ENCODE measurements at regions not wholly inside any gene's neighbourhood (a gene's known extent, or its start where the extent isn't known, plus 50 kb on each side); places are given as distances from the start of the nearest gene placed in this dataset.

DNA sequence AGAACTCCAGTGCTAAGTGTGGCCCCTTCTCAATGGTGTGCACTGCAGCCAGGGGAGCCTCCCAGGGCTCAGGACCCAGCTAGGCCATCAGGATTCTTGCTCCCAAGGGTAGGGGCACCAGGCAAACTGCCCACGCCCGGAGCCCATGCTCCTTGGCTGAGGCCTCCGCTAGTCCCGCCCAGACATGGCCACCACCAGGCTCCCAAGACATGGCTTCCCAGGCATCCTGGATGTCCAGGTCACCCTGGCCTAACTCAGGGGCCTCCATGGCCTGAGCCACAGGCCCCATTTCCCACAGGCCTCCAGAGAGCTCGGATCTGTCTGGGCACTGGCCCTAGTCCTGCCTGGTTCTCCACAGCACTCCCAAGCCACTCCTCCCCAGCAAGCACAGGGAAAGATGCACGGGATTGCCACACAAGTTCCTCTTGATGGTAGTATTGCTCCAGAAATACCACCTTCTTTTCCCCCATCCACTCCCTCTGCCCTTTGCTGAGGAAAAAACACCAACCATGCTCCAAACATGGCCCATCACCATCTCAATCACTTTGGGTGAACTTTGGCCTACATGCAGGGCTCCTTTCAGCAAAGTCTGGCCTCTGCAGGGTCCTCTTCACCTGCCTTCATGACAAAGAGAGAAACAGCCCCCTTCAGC lies 274.7 kb upstream of the AGTR2 start:
- no peak overlapping the region for H3K4me3 ChIP-seq (ENCODE audit: low read length)
- no peak overlapping the region for H3K9ac ChIP-seq (ENCODE audit: low read length)
- no peaks in the 10 kb centered on the region for H3K9me3 ChIP-seq (ENCODE audit: control insufficient read depth, low read length)
- no peaks in the 10 kb centered on the region for H3K36me3 ChIP-seq (ENCODE audit: control insufficient read depth, insufficient read depth, low read length, severe bottlenecking)
- no peak for DNase-seq (ENCODE audit: low read depth)
- H3K4me1 ChIP-seq (ENCODE audit: control insufficient read depth, insufficient read depth, low read length): peaks cover 4% of the 10 kb centered on the region
- peaks cover 9% of the 10 kb centered on the region for H3K27me3 ChIP-seq (replicated peaks; ENCODE audit: control insufficient read depth, insufficient read depth, low read length)

- no peaks in the 10 kb centered on the region for H3K36me3 ChIP-seq (ENCODE audit: control insufficient read depth, insufficient read depth, low read length, severe bottlenecking)
- no peak overlapping the region for H3K4me3 ChIP-seq (ENCODE audit: low read length)
- H3K9ac ChIP-seq (ENCODE audit: low read length): no peak overlapping the region
- no peak for DNase-seq (ENCODE audit: low read depth)
- H3K4me1 ChIP-seq (ENCODE audit: control insufficient read depth, insufficient read depth, low read length): peaks cover 4% of the 10 kb centered on the region
- H3K27me3 ChIP-seq (replicated peaks; ENCODE audit: control insufficient read depth, insufficient read depth, low read length): peaks cover 9% of the 10 kb centered on the region
- H3K9me3 ChIP-seq (ENCODE audit: control insufficient read depth, low read length): no peaks in the 10 kb centered on the region
Observed at GRCh38 chrX:115896362-115896761, 274.2 kb upstream of the AGTR2 start.

DNA sequence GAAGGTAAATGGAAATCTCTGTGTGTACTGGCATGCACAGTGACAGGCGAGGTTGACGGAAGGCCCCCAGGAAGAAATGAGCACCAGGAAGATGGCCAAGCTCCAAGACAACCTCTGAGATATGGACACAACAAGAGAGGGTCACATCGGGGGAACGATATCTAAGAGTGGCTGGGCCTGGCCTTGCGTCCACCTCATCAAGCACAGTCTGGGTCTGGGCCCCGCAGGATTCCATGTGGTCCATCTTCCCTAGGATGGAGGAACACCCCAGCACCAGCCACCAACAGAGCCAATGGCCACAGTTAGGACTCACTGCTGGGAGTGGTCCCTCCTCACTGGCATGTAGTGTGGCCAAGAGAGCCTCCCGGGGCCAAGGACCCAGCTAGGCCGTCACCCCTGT lies 272.6 kb upstream of the AGTR2 start:
- no peaks in the 10 kb centered on the region for H3K9me3 ChIP-seq (ENCODE audit: control insufficient read depth, low read length)
- H3K36me3 ChIP-seq (ENCODE audit: control insufficient read depth, insufficient read depth, low read length, severe bottlenecking): no peaks in the 10 kb centered on the region
- no peak for DNase-seq (ENCODE audit: low read depth)
- no peak overlapping the region for H3K9ac ChIP-seq (ENCODE audit: low read length)
- H3K27me3 ChIP-seq (replicated peaks; ENCODE audit: control insufficient read depth, insufficient read depth, low read length): peaks cover 9% of the 10 kb centered on the region
- H3K4me3 ChIP-seq (ENCODE audit: low read length): no peak overlapping the region
- peaks cover 4% of the 10 kb centered on the region for H3K4me1 ChIP-seq (ENCODE audit: control insufficient read depth, insufficient read depth, low read length)

GRCh38 chrX:115898382-115899001 lies 272.1 kb upstream of the AGTR2 start:
- DNase-seq (ENCODE audit: low read depth): no peak
- H3K27me3 ChIP-seq (replicated peaks; ENCODE audit: control insufficient read depth, insufficient read depth, low read length): peaks cover 9% of the 10 kb centered on the region
- no peaks in the 10 kb centered on the region for H3K36me3 ChIP-seq (ENCODE audit: control insufficient read depth, insufficient read depth, low read length, severe bottlenecking)
- no peaks in the 10 kb centered on the region for H3K9me3 ChIP-seq (ENCODE audit: control insufficient read depth, low read length)
- H3K9ac ChIP-seq (ENCODE audit: low read length): no peak overlapping the region
- no peak overlapping the region for H3K4me3 ChIP-seq (ENCODE audit: low read length)
- no peaks in the 10 kb centered on the region for H3K4me1 ChIP-seq (ENCODE audit: control insufficient read depth, insufficient read depth, low read length)

GRCh38 chrX:115900425-115900824 lies 270.1 kb upstream of the AGTR2 start:
- Histone ChIP-seq H3K9me3 (ENCODE audit: control insufficient read depth, low read length) (peaks cover 7% of the 10 kb centered on the region), H3K4me3 (ENCODE audit: low read length) (no peak overlapping the region), H3K36me3 (ENCODE audit: control insufficient read depth, insufficient read depth, low read length, severe bottlenecking) (no peaks in the 10 kb centered on the region), H3K4me1 (ENCODE audit: control insufficient read depth, insufficient read depth, low read length) (no peaks in the 10 kb centered on the region), H3K27me3 (replicated peaks; ENCODE audit: control insufficient read depth, insufficient read depth, low read length) (peaks cover 7% of the 10 kb centered on the region), H3K9ac (ENCODE audit: low read length) (no peak overlapping the region)
- no peak for DNase-seq (ENCODE audit: low read depth)

GRCh38 chrX:115901241-115901640 lies 269.3 kb upstream of the AGTR2 start:
- Histone ChIP-seq H3K27me3 (replicated peaks; ENCODE audit: control insufficient read depth, insufficient read depth, low read length) (peaks cover 9% of the 10 kb centered on the region), H3K36me3 (ENCODE audit: control insufficient read depth, insufficient read depth, low read length, severe bottlenecking) (no peaks in the 10 kb centered on the region), H3K9ac (ENCODE audit: low read length) (no peak overlapping the region), H3K4me3 (ENCODE audit: low read length) (no peak overlapping the region), H3K4me1 (ENCODE audit: control insufficient read depth, insufficient read depth, low read length) (no peaks in the 10 kb centered on the region), H3K9me3 (ENCODE audit: control insufficient read depth, low read length) (peaks cover 8% of the 10 kb centered on the region)
- no peak for DNase-seq (ENCODE audit: low read depth)

GRCh38 chrX:115902995-115903394 lies 267.5 kb upstream of the AGTR2 start:
- no peaks in the 10 kb centered on the region for H3K36me3 ChIP-seq (ENCODE audit: control insufficient read depth, insufficient read depth, low read length, severe bottlenecking)
- H3K9ac ChIP-seq (ENCODE audit: low read length): no peak overlapping the region
- no peaks in the 10 kb centered on the region for H3K4me1 ChIP-seq (ENCODE audit: control insufficient read depth, insufficient read depth, low read length)
- peaks cover 8% of the 10 kb centered on the region for H3K9me3 ChIP-seq (ENCODE audit: control insufficient read depth, low read length)
- H3K4me3 ChIP-seq (ENCODE audit: low read length): no peak overlapping the region
- DNase-seq (ENCODE audit: low read depth): no peak
- H3K27me3 ChIP-seq (replicated peaks; ENCODE audit: control insufficient read depth, insufficient read depth, low read length): peaks cover 12% of the 10 kb centered on the region

- Histone ChIP-seq H3K9ac (ENCODE audit: low read length) (no peak overlapping the region), H3K9me3 (ENCODE audit: control insufficient read depth, low read length) (peaks cover 26% of the 10 kb centered on the region), H3K4me3 (ENCODE audit: low read length) (no peak overlapping the region), H3K36me3 (ENCODE audit: control insufficient read depth, insufficient read depth, low read length, severe bottlenecking) (no peaks in the 10 kb centered on the region), H3K4me1 (ENCODE audit: control insufficient read depth, insufficient read depth, low read length) (no peaks in the 10 kb centered on the region), H3K27me3 (replicated peaks; ENCODE audit: control insufficient read depth, insufficient read depth, low read length) (peaks cover 19% of the 10 kb centered on the region)
- no peak for DNase-seq (ENCODE audit: low read depth)
Observed at GRCh38 chrX:115906276-115906675, 264.3 kb upstream of the AGTR2 start.

DNA sequence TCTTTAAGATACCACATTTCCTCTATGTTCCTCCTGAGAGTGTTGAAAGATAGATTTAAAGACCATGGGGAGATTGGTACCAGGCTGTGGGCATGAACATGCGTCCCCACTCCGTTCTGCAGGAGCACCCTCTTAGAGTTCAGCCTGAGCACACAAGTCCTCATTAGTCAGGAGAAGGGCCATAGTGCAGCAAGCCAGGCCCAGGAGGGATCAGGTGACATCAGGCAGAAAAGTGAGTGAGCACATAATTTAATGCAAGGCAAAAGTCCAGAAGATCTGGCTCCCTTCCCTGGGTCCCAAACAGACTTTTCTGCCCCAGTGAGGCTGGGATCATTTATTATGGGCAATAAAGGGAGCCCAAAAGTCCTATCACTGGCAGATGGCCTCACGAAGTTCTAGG lies 263.7 kb upstream of the AGTR2 start:
- Histone ChIP-seq H3K9me3 (ENCODE audit: control insufficient read depth, low read length) (peaks cover 26% of the 10 kb centered on the region), H3K36me3 (ENCODE audit: control insufficient read depth, insufficient read depth, low read length, severe bottlenecking) (no peaks in the 10 kb centered on the region), H3K4me1 (ENCODE audit: control insufficient read depth, insufficient read depth, low read length) (no peaks in the 10 kb centered on the region), H3K9ac (ENCODE audit: low read length) (no peak overlapping the region), H3K4me3 (ENCODE audit: low read length) (no peak overlapping the region), H3K27me3 (replicated peaks; ENCODE audit: control insufficient read depth, insufficient read depth, low read length) (peaks cover 19% of the 10 kb centered on the region)
- DNase-seq (ENCODE audit: low read depth): no peak

DNA sequence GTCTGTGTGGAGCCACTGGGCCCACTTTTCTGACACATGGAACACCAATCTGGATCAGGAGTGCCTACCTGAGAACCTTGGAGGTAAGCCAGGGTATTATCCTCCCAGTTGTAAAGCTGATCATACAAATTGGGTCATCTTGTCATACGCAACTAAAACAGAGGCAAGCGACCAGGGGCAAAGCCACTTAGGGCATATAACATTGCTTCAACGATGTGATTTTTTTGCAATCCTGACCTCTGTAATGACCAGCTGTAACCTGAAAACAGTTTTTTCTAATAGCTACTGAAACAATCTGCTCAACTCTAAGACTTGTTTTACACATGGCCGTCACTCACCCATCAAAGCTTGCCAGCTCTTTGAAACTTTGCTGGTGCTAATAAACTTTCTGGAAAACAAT lies 261.5 kb upstream of the AGTR2 start:
- H3K27me3 ChIP-seq (replicated peaks; ENCODE audit: control insufficient read depth, insufficient read depth, low read length): peaks cover 19% of the 10 kb centered on the region
- DNase-seq (ENCODE audit: low read depth): no peak
- H3K4me1 ChIP-seq (ENCODE audit: control insufficient read depth, insufficient read depth, low read length): no peaks in the 10 kb centered on the region
- peaks cover 35% of the 10 kb centered on the region for H3K9me3 ChIP-seq (ENCODE audit: control insufficient read depth, low read length)
- no peak overlapping the region for H3K4me3 ChIP-seq (ENCODE audit: low read length)
- no peaks in the 10 kb centered on the region for H3K36me3 ChIP-seq (ENCODE audit: control insufficient read depth, insufficient read depth, low read length, severe bottlenecking)
- no peak overlapping the region for H3K9ac ChIP-seq (ENCODE audit: low read length)

- Histone ChIP-seq H3K27me3 (replicated peaks; ENCODE audit: control insufficient read depth, insufficient read depth, low read length) (peaks cover 9% of the 10 kb centered on the region), H3K36me3 (ENCODE audit: control insufficient read depth, insufficient read depth, low read length, severe bottlenecking) (no peaks in the 10 kb centered on the region), H3K9ac (ENCODE audit: low read length) (no peak overlapping the region), H3K4me1 (ENCODE audit: control insufficient read depth, insufficient read depth, low read length) (no peaks in the 10 kb centered on the region), H3K9me3 (ENCODE audit: control insufficient read depth, low read length) (peaks cover 45% of the 10 kb centered on the region), H3K4me3 (ENCODE audit: low read length) (no peak overlapping the region)
- no peak for DNase-seq (ENCODE audit: low read depth)
Observed at GRCh38 chrX:115911967-115912366, 258.6 kb upstream of the AGTR2 start.
